ENCODE measurements at regions not wholly inside any gene's neighbourhood (a gene's known extent, or its start where the extent isn't known, plus 50 kb on each side); places are given as distances from the start of the nearest gene placed in this dataset.

GRCh38 chr3:20747741-20748140, 561.7 kb upstream of the SGO1 start:
- POLR2A ChIA-PET (ENCODE audit: low non-redundant PET): no interaction called here
- CTCF ChIA-PET: interaction anchor here (0.8 kb wide), 1 partner anchor 66 kb away, joined by 3 read pairs; no protein-coding TSS in a partner anchor
- H3K27ac ChIP-seq: no peak overlapping the region
- no peak for TF ChIP-seq CTCF (conservative IDR thresholded peaks at IDR 0.05; ENCODE audit: low read depth)
- DNase-seq (ENCODE audit: low spot score): no peak

DNA sequence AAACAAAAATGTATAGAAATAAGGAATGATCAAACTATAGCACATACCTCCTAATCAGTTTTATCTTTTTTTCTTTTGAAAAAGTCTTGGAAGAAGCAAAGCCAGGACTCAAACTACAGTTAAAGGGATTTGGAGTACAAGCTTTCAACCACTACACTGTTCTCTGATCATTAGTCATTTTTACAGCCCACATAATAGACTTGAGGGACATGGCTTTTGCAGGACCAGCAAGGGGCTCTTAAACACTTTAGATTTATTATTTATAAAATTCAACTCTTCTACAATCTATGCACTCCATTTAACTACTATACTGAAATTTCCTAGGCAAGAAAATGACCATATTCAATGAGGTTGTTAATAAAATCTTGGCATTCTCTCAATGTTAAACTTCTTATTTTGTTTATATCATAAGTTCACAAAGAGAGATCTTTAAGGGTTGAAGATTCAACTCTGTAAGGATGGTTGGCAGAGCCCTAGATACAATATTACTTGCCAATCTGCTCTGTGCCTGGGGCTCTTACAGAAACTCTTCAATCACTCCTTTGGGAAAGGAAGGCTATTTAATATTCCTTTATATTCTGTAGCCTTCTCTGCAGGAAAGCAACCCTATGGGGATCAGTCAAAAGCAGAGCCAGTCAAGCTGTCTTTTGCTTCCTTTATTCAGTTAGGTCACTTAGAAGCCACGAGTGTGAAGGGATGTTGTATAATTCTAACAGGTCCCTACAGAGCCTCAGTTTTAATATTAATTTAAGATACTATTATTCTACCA, 557.7 kb upstream of the SGO1 start:
- DNase-seq (ENCODE audit: low spot score): no peak

DNA sequence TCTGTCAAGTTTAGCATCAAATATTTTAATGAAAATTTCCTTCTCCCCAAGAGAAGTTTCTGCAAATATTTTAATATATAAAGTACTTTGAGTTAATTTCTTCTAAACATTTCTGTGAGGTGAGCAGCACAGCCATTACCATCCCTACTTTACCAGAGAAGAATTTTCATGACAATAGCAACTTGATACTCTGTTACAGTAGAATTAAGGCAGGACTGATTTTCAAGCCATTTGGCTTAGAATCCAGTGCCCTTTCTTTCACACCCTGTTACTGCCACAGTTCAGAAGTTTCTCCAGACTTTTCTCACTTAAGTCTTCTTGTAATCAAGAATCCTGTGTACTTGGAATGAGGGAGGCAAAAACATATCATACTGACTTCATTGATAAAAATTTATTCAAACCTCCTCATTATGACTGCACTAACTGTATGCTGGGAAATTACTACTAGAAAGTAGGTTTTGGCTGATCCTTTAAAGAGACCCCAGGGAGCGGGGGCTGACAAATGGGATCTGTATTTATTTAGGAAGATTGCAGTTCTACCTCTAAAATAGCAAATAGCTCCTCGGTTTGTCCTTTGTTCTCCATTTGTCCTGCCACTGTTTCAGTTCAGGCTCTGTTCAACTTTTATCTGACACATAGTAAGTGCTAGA, 557.0 kb upstream of the SGO1 start:
- ChIA-PET POLR2A (ENCODE audit: low non-redundant PET) (no interaction called here), CTCF (no interaction called here)
- no peak for DNase-seq (ENCODE audit: low spot score)
- TF ChIP-seq CTCF (conservative IDR thresholded peaks at IDR 0.05; ENCODE audit: low read depth): no peak
- no peak overlapping the region for H3K27ac ChIP-seq

More for the DNA sequence above, 557.7 kb upstream of the SGO1 start:
- TF ChIP-seq CTCF (conservative IDR thresholded peaks at IDR 0.05; ENCODE audit: low read depth): no peak
- no peak overlapping the region for H3K27ac ChIP-seq
- POLR2A ChIA-PET (ENCODE audit: low non-redundant PET): no interaction called here
- CTCF ChIA-PET: no interaction called here

DNA sequence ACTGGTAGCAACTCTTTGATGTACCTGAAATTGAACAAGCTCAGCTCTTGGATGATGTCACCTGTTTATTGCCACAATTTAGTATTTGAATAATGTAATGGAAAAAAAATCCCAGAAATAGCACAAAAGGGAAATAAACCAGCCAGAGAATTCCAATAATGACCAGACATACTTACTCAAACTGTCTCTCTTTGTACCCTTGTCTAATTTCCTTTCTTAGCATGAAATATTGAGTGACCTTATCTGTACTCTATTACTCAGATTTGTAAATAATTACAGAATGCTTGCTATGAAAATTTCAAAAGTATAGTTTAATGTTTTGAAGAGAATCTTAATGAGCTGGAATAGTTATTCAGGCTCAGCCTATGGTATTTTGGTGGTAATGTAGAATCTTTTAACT, 555.4 kb upstream of the SGO1 start:
- TF ChIP-seq CTCF (conservative IDR thresholded peaks at IDR 0.05; ENCODE audit: low read depth): no peak
- H3K27ac ChIP-seq: no peak overlapping the region
- CTCF ChIA-PET: no interaction called here
- DNase-seq (ENCODE audit: low spot score): no peak
- POLR2A ChIA-PET (ENCODE audit: low non-redundant PET): no interaction called here

GRCh38 chr3:20739814-20740213, 553.8 kb upstream of the SGO1 start:
- ChIA-PET POLR2A (ENCODE audit: low non-redundant PET) (no interaction called here), CTCF (interaction anchor here (0.7 kb wide), 1 partner anchor 710 kb away, joined by 3 read pairs; no protein-coding TSS in a partner anchor)
- no peak overlapping the region for H3K27ac ChIP-seq
- no peak for DNase-seq (ENCODE audit: low spot score)
- TF ChIP-seq CTCF (conservative IDR thresholded peaks at IDR 0.05; ENCODE audit: low read depth): no peak

DNA sequence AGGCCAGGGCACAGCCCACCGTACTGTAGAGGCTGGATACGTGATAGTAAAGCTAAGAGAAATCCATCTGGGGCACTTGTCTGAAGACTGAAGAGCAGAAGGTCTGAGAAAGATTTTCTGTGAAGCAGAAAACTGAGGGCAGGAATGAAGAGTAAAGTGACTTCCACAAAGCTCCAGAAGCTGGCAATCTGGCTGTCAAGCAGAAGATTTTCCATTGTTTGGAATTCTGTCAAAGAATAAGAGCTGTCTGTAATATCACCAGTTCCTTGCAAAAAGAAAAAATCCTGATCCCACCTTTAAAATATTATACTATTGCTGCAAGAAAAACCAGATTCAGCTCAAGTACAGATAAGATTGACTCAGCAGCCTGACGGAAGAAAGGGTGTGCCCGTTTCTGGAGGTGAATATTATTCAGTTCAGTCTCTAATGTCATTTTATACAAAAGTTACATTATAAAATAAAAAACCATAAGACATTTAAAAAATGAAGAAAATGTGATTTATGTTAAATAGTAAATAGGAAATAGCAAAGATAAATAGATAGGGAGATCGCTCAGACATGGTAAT, 550.4 kb upstream of the SGO1 start:
- H3K27ac ChIP-seq: no peak overlapping the region
- CTCF ChIA-PET: no interaction called here
- TF ChIP-seq CTCF (conservative IDR thresholded peaks at IDR 0.05; ENCODE audit: low read depth): no peak
- POLR2A ChIA-PET (ENCODE audit: low non-redundant PET): no interaction called here
- DNase-seq (ENCODE audit: low spot score): no peak
